ENCODE measurements at regions not wholly inside any gene's neighbourhood (a gene's known extent, or its start where the extent isn't known, plus 50 kb on each side); places are given as distances from the start of the nearest gene placed in this dataset.

GRCh38 chr15:92324101-92324963 lies 69.3 kb upstream of the ST8SIA2 start:
- peaks cover 3% of the 10 kb centered on the region for H3K27me3 ChIP-seq (ENCODE audit: control insufficient read depth, insufficient read depth, low read length)
- no peak overlapping the region for H3K4me3 ChIP-seq (ENCODE audit: low read length)
- no peaks in the 10 kb centered on the region for H3K9me3 ChIP-seq (ENCODE audit: control insufficient read depth, low read depth, low read length)
- no peaks in the 10 kb centered on the region for H3K36me3 ChIP-seq (ENCODE audit: control insufficient read depth, insufficient read depth, low read length)
- DNase-seq: peak in 1 of 2 donors; percentile 11
- WGBS (ENCODE audit: insufficient coverage, low lambda C conversion rate): 90% methylated on average over 3 of the region's 8 CpGs
- no peaks in the 10 kb centered on the region for H3K4me1 ChIP-seq (ENCODE audit: control insufficient read depth, insufficient read depth, low read length)
- H3K27ac ChIP-seq (ENCODE audit: low read length): no peak overlapping the region

GRCh38 chr15:92326236-92326635 lies 67.4 kb upstream of the ST8SIA2 start:
- no CpG with 5 or more reads among the region's 6 CpGs for WGBS (ENCODE audit: insufficient coverage, low lambda C conversion rate)
- no peaks in the 10 kb centered on the region for H3K36me3 ChIP-seq (ENCODE audit: control insufficient read depth, insufficient read depth, low read length)
- H3K9me3 ChIP-seq (ENCODE audit: control insufficient read depth, low read depth, low read length): no peaks in the 10 kb centered on the region
- peaks cover 3% of the 10 kb centered on the region for H3K27me3 ChIP-seq (ENCODE audit: control insufficient read depth, insufficient read depth, low read length)
- DNase-seq: no peak
- no peak overlapping the region for H3K4me3 ChIP-seq (ENCODE audit: low read length)
- H3K27ac ChIP-seq (ENCODE audit: low read length): no peak overlapping the region
- H3K4me1 ChIP-seq (ENCODE audit: control insufficient read depth, insufficient read depth, low read length): no peaks in the 10 kb centered on the region

- Histone ChIP-seq H3K4me1 (ENCODE audit: control insufficient read depth, insufficient read depth, low read length) (no peaks in the 10 kb centered on the region), H3K27me3 (ENCODE audit: control insufficient read depth, insufficient read depth, low read length) (peaks cover 3% of the 10 kb centered on the region), H3K36me3 (ENCODE audit: control insufficient read depth, insufficient read depth, low read length) (no peaks in the 10 kb centered on the region), H3K27ac (ENCODE audit: low read length) (no peak overlapping the region), H3K9me3 (ENCODE audit: control insufficient read depth, low read depth, low read length) (no peaks in the 10 kb centered on the region), H3K4me3 (ENCODE audit: low read length) (no peak overlapping the region)
- WGBS (ENCODE audit: insufficient coverage, low lambda C conversion rate): 77% methylated on average over 2 of the region's 4 CpGs
- no peak for DNase-seq
These were observed 66.6 kb upstream of the ST8SIA2 start for GRCh38 chr15:92327033-92327432.

- H3K27me3 ChIP-seq (ENCODE audit: control insufficient read depth, insufficient read depth, low read length): peaks cover 3% of the 10 kb centered on the region
- no peak overlapping the region for H3K27ac ChIP-seq (ENCODE audit: low read length)
- WGBS (ENCODE audit: insufficient coverage, low lambda C conversion rate): 71% methylated on average over 1 of the region's 1 CpG
- no peak overlapping the region for H3K4me3 ChIP-seq (ENCODE audit: low read length)
- H3K36me3 ChIP-seq (ENCODE audit: control insufficient read depth, insufficient read depth, low read length): no peaks in the 10 kb centered on the region
- no peaks in the 10 kb centered on the region for H3K4me1 ChIP-seq (ENCODE audit: control insufficient read depth, insufficient read depth, low read length)
- H3K9me3 ChIP-seq (ENCODE audit: control insufficient read depth, low read depth, low read length): no peaks in the 10 kb centered on the region
- DNase-seq: no peak
These were observed 65.5 kb upstream of the ST8SIA2 start for GRCh38 chr15:92328207-92328606.

GRCh38 chr15:92332125-92332899 lies 61.4 kb upstream of the ST8SIA2 start:
- 92% methylated on average over 4 of the region's 6 CpGs for WGBS (ENCODE audit: insufficient coverage, low lambda C conversion rate)
- H3K36me3 ChIP-seq (ENCODE audit: control insufficient read depth, insufficient read depth, low read length): no peaks in the 10 kb centered on the region

GRCh38 chr15:92333709-92334108 lies 60.0 kb upstream of the ST8SIA2 start:
- Histone ChIP-seq H3K9me3 (ENCODE audit: control insufficient read depth, low read depth, low read length) (no peaks in the 10 kb centered on the region), H3K36me3 (ENCODE audit: control insufficient read depth, insufficient read depth, low read length) (no peaks in the 10 kb centered on the region), H3K4me3 (ENCODE audit: low read length) (no peak overlapping the region), H3K27ac (ENCODE audit: low read length) (no peak overlapping the region), H3K27me3 (ENCODE audit: control insufficient read depth, insufficient read depth, low read length) (no peaks in the 10 kb centered on the region), H3K4me1 (ENCODE audit: control insufficient read depth, insufficient read depth, low read length) (no peaks in the 10 kb centered on the region)
- no peak for DNase-seq
- no CpG with 5 or more reads among the region's 2 CpGs for WGBS (ENCODE audit: insufficient coverage, low lambda C conversion rate)

More at GRCh38 chr15:92332125-92332899, 61.4 kb upstream of the ST8SIA2 start:
- Histone ChIP-seq H3K4me3 (ENCODE audit: low read length) (no peak overlapping the region), H3K27ac (ENCODE audit: low read length) (no peak overlapping the region), H3K27me3 (ENCODE audit: control insufficient read depth, insufficient read depth, low read length) (no peaks in the 10 kb centered on the region), H3K9me3 (ENCODE audit: control insufficient read depth, low read depth, low read length) (no peaks in the 10 kb centered on the region), H3K4me1 (ENCODE audit: control insufficient read depth, insufficient read depth, low read length) (no peaks in the 10 kb centered on the region)
- no peak for DNase-seq

GRCh38 chr15:92336419-92336987 lies 57.2 kb upstream of the ST8SIA2 start:
- H3K9me3 ChIP-seq (ENCODE audit: control insufficient read depth, low read depth, low read length): no peaks in the 10 kb centered on the region
- no peak overlapping the region for H3K4me3 ChIP-seq (ENCODE audit: low read length)
- no peak for DNase-seq
- no peaks in the 10 kb centered on the region for H3K4me1 ChIP-seq (ENCODE audit: control insufficient read depth, insufficient read depth, low read length)
- no CpG with 5 or more reads among the region's 2 CpGs for WGBS (ENCODE audit: insufficient coverage, low lambda C conversion rate)
- H3K36me3 ChIP-seq (ENCODE audit: control insufficient read depth, insufficient read depth, low read length): no peaks in the 10 kb centered on the region
- H3K27me3 ChIP-seq (ENCODE audit: control insufficient read depth, insufficient read depth, low read length): no peaks in the 10 kb centered on the region
- H3K27ac ChIP-seq (ENCODE audit: low read length): no peak overlapping the region

- H3K4me1 ChIP-seq (ENCODE audit: control insufficient read depth, insufficient read depth, low read length): no peaks in the 10 kb centered on the region
- no peak overlapping the region for H3K27ac ChIP-seq (ENCODE audit: low read length)
- no CpG with 5 or more reads among the region's 3 CpGs for WGBS (ENCODE audit: insufficient coverage, low lambda C conversion rate)
- no peak overlapping the region for H3K4me3 ChIP-seq (ENCODE audit: low read length)
- no peaks in the 10 kb centered on the region for H3K9me3 ChIP-seq (ENCODE audit: control insufficient read depth, low read depth, low read length)
- H3K27me3 ChIP-seq (ENCODE audit: control insufficient read depth, insufficient read depth, low read length): peaks cover 14% of the 10 kb centered on the region
- no peaks in the 10 kb centered on the region for H3K36me3 ChIP-seq (ENCODE audit: control insufficient read depth, insufficient read depth, low read length)
- no peak for DNase-seq
These were observed 54.3 kb upstream of the ST8SIA2 start for GRCh38 chr15:92339361-92339760.

All from large intestine (tissue), 3 donors.